IMR-90 (cell line): ENCODE measurements at regions not wholly inside any gene's neighbourhood (a gene's known extent, or its start where the extent isn't known, plus 50 kb on each side); places are given as distances from the start of the nearest gene placed in this dataset.

ENCODE experiments used
- ATAC-seq: fragments of 200-7000 bp; cut with Tn5 transposase; 2 replicates; pipeline ENCODE4 v1.9.1; 2020; ENCODE audit warnings: low read depth, mild to moderate bottlenecking, moderate library complexity
- BruUV-seq: library from RNA; stranded (reverse); fragments of 400-500 nt; replicated peaks from 2 replicates; lab custom pipeline; 2021; lab: Mats Ljungman, UMichigan
- CTCF ChIA-PET: fragments of 300-600 bp; formaldehyde crosslinking; extraction: SDS; loops from one replicate; lab custom pipeline; 2021; ENCODE audit warnings: antibody characterized with exemption; lab: Yijun Ruan, JAX
- POLR2A ChIA-PET: fragments of 300-600 bp; sonication (Branson Sonifier 250); formaldehyde crosslinking; loops from one replicate; lab custom pipeline; 2022; ENCODE audit warnings: antibody characterized with exemption; ENCODE audit not compliant: unreplicated experiment; lab: Charles Lee
- DNase-seq: peaks from one replicate; pipeline ENCODE4 v3.0.0; 2013
- H2AFZ ChIP-seq: replicated peaks from 2 replicates; pipeline ENCODE3; 2013; ENCODE audit warnings: low read length, mild to moderate bottlenecking; ENCODE audit not compliant: poor library complexity
- H2AK5ac ChIP-seq: 2 replicates; pipeline ENCODE4 v1.6.1; 2013; ENCODE audit warnings: low read depth, low read length, inconsistent platforms
- H2AK9ac ChIP-seq: replicated peaks from 2 replicates; pipeline ENCODE3; 2013; ENCODE audit warnings: mild to moderate bottlenecking, low read depth, low read length, moderate library complexity; ENCODE audit not compliant: poor library complexity
- H2BK120ac ChIP-seq: 2 replicates; pipeline ENCODE4 v1.6.1; 2013; ENCODE audit warnings: low read depth, low read length, inconsistent platforms
- H2BK15ac ChIP-seq: 3 replicates; pipeline ENCODE4 v1.6.1; 2013; ENCODE audit warnings: low read depth, low read length, inconsistent platforms
- H2BK20ac ChIP-seq: 2 replicates; pipeline ENCODE4 v1.6.1; 2013; ENCODE audit warnings: low read depth, mild to moderate bottlenecking, inconsistent platforms, low read length, moderate library complexity
- H2BK5ac ChIP-seq: 2 replicates; pipeline ENCODE4 v1.6.1; 2013; ENCODE audit warnings: mild to moderate bottlenecking, low read depth, low read length, inconsistent platforms; ENCODE audit not compliant: poor library complexity, severe bottlenecking
- H3K14ac ChIP-seq: replicated peaks from 2 replicates; pipeline ENCODE4 v1.6.1; 2013; ENCODE audit warnings: low read depth, low read length, inconsistent platforms
- H3K18ac ChIP-seq: 2 replicates; pipeline ENCODE4 v1.6.1; 2013; ENCODE audit warnings: low read depth, low read length, control low read depth
- H3K23ac ChIP-seq: 2 replicates; pipeline ENCODE4 v1.6.1; 2013; ENCODE audit warnings: low read depth, low read length, inconsistent platforms
- H3K27ac ChIP-seq: 2 replicates; pipeline ENCODE4 v1.5.1; 2013; ENCODE audit warnings: mild to moderate bottlenecking, control low read depth, low read length; ENCODE audit not compliant: insufficient read depth
- H3K27me3 ChIP-seq: 2 replicates; pipeline ENCODE4 v1.6.1; 2013; ENCODE audit warnings: low read length; ENCODE audit not compliant: control insufficient read depth, insufficient read depth
- H3K36me3 ChIP-seq: 2 replicates; pipeline ENCODE4 v1.6.1; 2013; ENCODE audit warnings: low read length, mixed read lengths; ENCODE audit not compliant: control insufficient read depth, insufficient read depth
- H3K4ac ChIP-seq: 2 replicates; pipeline ENCODE4 v1.6.1; 2013; ENCODE audit warnings: low read depth, low read length, inconsistent platforms
- H3K4me1 ChIP-seq: 2 replicates; pipeline ENCODE4 v1.6.1; 2013; ENCODE audit warnings: low read length, mixed read lengths; ENCODE audit not compliant: control insufficient read depth, insufficient read depth
- H3K4me2 ChIP-seq: 2 replicates; pipeline ENCODE4 v1.6.1; 2013; ENCODE audit warnings: low read depth, mild to moderate bottlenecking, control low read depth, low read length, moderate library complexity
- H3K4me3 ChIP-seq: 2 replicates; pipeline ENCODE4 v1.5.1; 2013; ENCODE audit warnings: low read depth, mild to moderate bottlenecking, control low read depth, low read length, moderate library complexity; ENCODE audit not compliant: insufficient read depth
- H3K56ac ChIP-seq: 2 replicates; pipeline ENCODE4 v1.6.1; 2013; ENCODE audit warnings: low read length, inconsistent platforms; ENCODE audit not compliant: insufficient read depth; ENCODE audit errors: extremely low read depth
- H3K79me1 ChIP-seq, 2 experiments: 2 replicates each; pipeline ENCODE4 v1.6.1; 2013; ENCODE audit warnings: low read length in 2 of 2, inconsistent platforms in 1 of 2, low read depth in 1 of 2
- H3K9ac ChIP-seq: 2 replicates; pipeline ENCODE4 v1.6.1; 2013; ENCODE audit warnings: low read depth, low read length, control low read depth
- H3K9me1 ChIP-seq: 2 replicates; pipeline ENCODE4 v1.6.1; 2013; ENCODE audit warnings: low read length, inconsistent platforms; ENCODE audit not compliant: insufficient read depth
- H3K9me3 ChIP-seq: 2 replicates; pipeline ENCODE4 v1.6.1; 2013; ENCODE audit warnings: low read length; ENCODE audit not compliant: control insufficient read depth, insufficient read depth
- H4K20me1 ChIP-seq: 2 replicates; pipeline ENCODE4 v1.6.1; 2013; ENCODE audit warnings: low read length, inconsistent platforms; ENCODE audit not compliant: insufficient read depth
- H4K5ac ChIP-seq: 2 replicates; pipeline ENCODE4 v1.6.1; 2013; ENCODE audit warnings: mild to moderate bottlenecking, low read depth, low read length, control low read depth
- H4K8ac ChIP-seq, 2 experiments: 2 replicates each; pipeline ENCODE4 v1.6.1; 2013; ENCODE audit warnings: low read depth in 2 of 2, low read length in 2 of 2, control low read depth in 1 of 2, inconsistent platforms in 1 of 2
- H4K91ac ChIP-seq: 2 replicates; pipeline ENCODE4 v1.6.1; 2013; ENCODE audit warnings: low read depth, low read length, inconsistent platforms; ENCODE audit not compliant: insufficient read depth
- BHLHE40 ChIP-seq: fragments of 150-350 bp; IDR thresholded peaks from 2 replicates; pipeline ENCODE4 v1.6.1; 2016; ENCODE audit warnings: mild to moderate bottlenecking, low read depth, low read length
- CEBPB ChIP-seq: IDR thresholded peaks from 2 replicates; pipeline ENCODE4 v1.6.1; 2012; ENCODE audit warnings: low read depth, low read length, improper control_type of control experiment
- CHD1 ChIP-seq: IDR thresholded peaks from 2 replicates; pipeline ENCODE4 v1.6.1; 2012; ENCODE audit warnings: low read depth, low read length, improper control_type of control experiment
- FOS ChIP-seq: fragments of 150-350 bp; IDR thresholded peaks from 2 replicates; pipeline ENCODE4 v1.6.1; 2016; ENCODE audit warnings: low read depth, low read length
- MAFK ChIP-seq: IDR thresholded peaks from 2 replicates; pipeline ENCODE4 v1.6.1; 2012; ENCODE audit warnings: low read depth, low read length, improper control_type of control experiment
- MAZ ChIP-seq: IDR thresholded peaks from 2 replicates; pipeline ENCODE4 v1.6.1; 2012; ENCODE audit warnings: low read depth, mild to moderate bottlenecking, low read length, improper control_type of control experiment, moderate library complexity, borderline replicate concordance
- MXI1 ChIP-seq: IDR thresholded peaks from 2 replicates; pipeline ENCODE4 v1.6.1; 2012; ENCODE audit warnings: low read depth, mild to moderate bottlenecking, low read length, moderate library complexity, borderline replicate concordance
- NFE2L2 ChIP-seq: fragments of 150-350 bp; IDR thresholded peaks from 2 replicates; pipeline ENCODE4 v1.6.1; 2016; ENCODE audit warnings: low read depth, mild to moderate bottlenecking, low read length
- POLR2A ChIP-seq: IDR thresholded peaks from 2 replicates; pipeline ENCODE4 v1.6.1; 2012; ENCODE audit warnings: mild to moderate bottlenecking, low read depth, low read length
- RAD21 ChIP-seq: IDR thresholded peaks from 2 replicates; pipeline ENCODE4 v1.6.1; 2012; ENCODE audit warnings: low read length, improper control_type of control experiment
- RCOR1 ChIP-seq: IDR thresholded peaks from 2 replicates; pipeline ENCODE4 v1.6.1; 2012; ENCODE audit warnings: mild to moderate bottlenecking, low read length, improper control_type of control experiment; ENCODE audit not compliant: insufficient replicate concordance
- RFX5 ChIP-seq: IDR thresholded peaks from 2 replicates; pipeline ENCODE4 v1.8.0; 2012; ENCODE audit warnings: low read depth, mild to moderate bottlenecking, low read length, moderate library complexity
- SMC3 ChIP-seq: fragments of 150-350 bp; IDR thresholded peaks from 2 replicates; pipeline ENCODE4 v1.6.1; 2016; ENCODE audit warnings: low read depth, mild to moderate bottlenecking, antibody characterized with exemption, low read length, moderate library complexity
- USF2 ChIP-seq: fragments of 150-350 bp; IDR thresholded peaks from 2 replicates; pipeline ENCODE4 v1.6.1; 2017; ENCODE audit warnings: mild to moderate bottlenecking, antibody characterized with exemption, low read length, low read depth
- WGBS, 2 experiments: methylation state at CpG; one replicate each; pipeline versions ENCODE4 v1.1.5 to v1.1.7; 2013; ENCODE audit warnings: missing lambda C conversion rate in 2 of 2; ENCODE audit not compliant: insufficient read length in 1 of 2; ENCODE audit errors: extremely low coverage in 2 of 2; 5-methylcytosine and 5-hydroxymethylcytosine counted together
- dilution Hi-C: fragments of 300-500 bp; cut with HindIII; formaldehyde crosslinking; loops from one replicate; pipeline ENCODE4 v1.14.3; 2018; ENCODE audit warnings: low sequenced_read_pairs; ENCODE audit not compliant: unreplicated experiment
- in situ Hi-C: fragments of 300-500 bp; cut with MboI; formaldehyde crosslinking; loops from 3 replicates; pipeline ENCODE4 v1.14.3; 2019; ENCODE audit warnings: low sequenced_read_pairs, inconsistent platforms, mixed read lengths
- intact Hi-C: fragments of 100-400 bp; cut with micrococcal nuclease; formaldehyde crosslinking; loops from 2 replicates; pipeline ENCODE4 v1.10.0; 2022
- TF ChIP-seq, protein P1 (sequence below): conservative IDR thresholded peaks from 2 replicates; pipeline ENCODE4 v1.5.1; 2012; ENCODE audit warnings: mild to moderate bottlenecking, low read depth, low read length, improper control_type of control experiment
- TF ChIP-seq, protein P2 (sequence below): fragments of 150-350 bp; IDR thresholded peaks from 2 replicates; pipeline ENCODE4 v1.6.1; 2016; ENCODE audit warnings: low read depth, mild to moderate bottlenecking, low read length, moderate library complexity, borderline replicate concordance

DNA sequence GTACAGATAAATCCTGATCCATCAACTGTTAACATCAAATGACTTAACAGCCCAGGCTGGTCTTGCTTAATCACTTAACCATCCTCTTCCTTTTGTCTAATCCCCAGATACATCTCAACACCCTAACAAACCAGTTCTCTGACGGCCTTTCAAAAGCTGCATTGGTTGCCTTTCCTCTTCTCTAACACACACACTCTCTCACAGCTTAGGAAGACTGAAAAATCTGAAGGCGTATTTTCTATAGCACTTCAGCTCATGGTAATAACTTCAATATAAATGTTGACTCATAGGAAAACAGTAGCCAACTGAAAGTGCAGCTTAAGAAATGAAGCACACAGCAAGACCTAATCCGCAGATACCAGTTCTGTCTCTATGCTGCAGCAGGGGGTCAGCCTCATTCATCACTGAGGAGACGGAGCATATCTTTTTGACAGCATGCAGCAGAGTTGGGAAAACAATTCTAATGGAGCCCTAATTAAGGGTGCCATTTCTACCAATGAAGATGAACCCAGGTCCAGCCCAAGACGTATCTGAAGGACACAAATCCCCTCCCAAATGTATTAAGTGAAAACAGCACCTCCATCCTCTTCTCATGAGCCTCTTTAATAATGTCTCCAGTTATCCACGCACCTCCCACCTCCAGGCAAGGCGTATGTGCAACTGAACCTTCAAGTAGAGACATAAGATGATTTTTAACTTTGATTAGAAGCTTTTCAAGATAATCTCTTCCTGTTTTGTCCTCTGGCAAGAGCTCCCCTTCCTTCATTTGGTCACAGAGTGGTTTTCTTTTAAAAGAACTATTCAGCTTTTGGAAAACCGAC lies 211.7 kb upstream of the NFE2L3 start:
- H3K27ac ChIP-seq = no peak overlapping the region
- H3K27me3 ChIP-seq = peaks cover 3% of the 10 kb centered on the region
- WGBS, 2 experiments = 11% methylated on average over 2 of the region's 8 CpGs; no CpG with 5 or more reads in 1 of the 2 experiments
- no peak overlapping the region for H3K18ac ChIP-seq
- no peak for TF ChIP-seq SMC3
- no peak for TF ChIP-seq MAFK
- no peak for TF ChIP-seq CHD1
- TF ChIP-seq, protein P1, sequence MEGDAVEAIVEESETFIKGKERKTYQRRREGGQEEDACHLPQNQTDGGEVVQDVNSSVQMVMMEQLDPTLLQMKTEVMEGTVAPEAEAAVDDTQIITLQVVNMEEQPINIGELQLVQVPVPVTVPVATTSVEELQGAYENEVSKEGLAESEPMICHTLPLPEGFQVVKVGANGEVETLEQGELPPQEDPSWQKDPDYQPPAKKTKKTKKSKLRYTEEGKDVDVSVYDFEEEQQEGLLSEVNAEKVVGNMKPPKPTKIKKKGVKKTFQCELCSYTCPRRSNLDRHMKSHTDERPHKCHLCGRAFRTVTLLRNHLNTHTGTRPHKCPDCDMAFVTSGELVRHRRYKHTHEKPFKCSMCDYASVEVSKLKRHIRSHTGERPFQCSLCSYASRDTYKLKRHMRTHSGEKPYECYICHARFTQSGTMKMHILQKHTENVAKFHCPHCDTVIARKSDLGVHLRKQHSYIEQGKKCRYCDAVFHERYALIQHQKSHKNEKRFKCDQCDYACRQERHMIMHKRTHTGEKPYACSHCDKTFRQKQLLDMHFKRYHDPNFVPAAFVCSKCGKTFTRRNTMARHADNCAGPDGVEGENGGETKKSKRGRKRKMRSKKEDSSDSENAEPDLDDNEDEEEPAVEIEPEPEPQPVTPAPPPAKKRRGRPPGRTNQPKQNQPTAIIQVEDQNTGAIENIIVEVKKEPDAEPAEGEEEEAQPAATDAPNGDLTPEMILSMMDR = no peak
- TF ChIP-seq FOS = no peak
- no peak for TF ChIP-seq BHLHE40
- no peak for TF ChIP-seq USF2
- no peak for TF ChIP-seq MXI1
- TF ChIP-seq CEBPB = no peak
- no peak for TF ChIP-seq POLR2A
- no peak for TF ChIP-seq MAZ
- TF ChIP-seq NFE2L2 = no peak
- no peak for TF ChIP-seq RAD21
- TF ChIP-seq, protein P2, sequence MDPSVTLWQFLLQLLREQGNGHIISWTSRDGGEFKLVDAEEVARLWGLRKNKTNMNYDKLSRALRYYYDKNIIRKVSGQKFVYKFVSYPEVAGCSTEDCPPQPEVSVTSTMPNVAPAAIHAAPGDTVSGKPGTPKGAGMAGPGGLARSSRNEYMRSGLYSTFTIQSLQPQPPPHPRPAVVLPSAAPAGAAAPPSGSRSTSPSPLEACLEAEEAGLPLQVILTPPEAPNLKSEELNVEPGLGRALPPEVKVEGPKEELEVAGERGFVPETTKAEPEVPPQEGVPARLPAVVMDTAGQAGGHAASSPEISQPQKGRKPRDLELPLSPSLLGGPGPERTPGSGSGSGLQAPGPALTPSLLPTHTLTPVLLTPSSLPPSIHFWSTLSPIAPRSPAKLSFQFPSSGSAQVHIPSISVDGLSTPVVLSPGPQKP = no peak
- TF ChIP-seq RCOR1 = no peak
- no peak for TF ChIP-seq RFX5
- H2AK9ac ChIP-seq = no peak overlapping the region
- H4K20me1 ChIP-seq = no peaks in the 10 kb centered on the region
- no peak overlapping the region for H2BK15ac ChIP-seq
- no peaks in the 10 kb centered on the region for H3K79me1 ChIP-seq
- POLR2A ChIA-PET = no interaction called here
- H3K4me1 ChIP-seq = no peaks in the 10 kb centered on the region
- H3K56ac ChIP-seq = no peak overlapping the region
- no peak overlapping the region for H3K4me2 ChIP-seq
- dilution Hi-C loops = no loop called here
- in situ Hi-C loops = no loop called here
- no peaks in the 10 kb centered on the region for H3K9me1 ChIP-seq
- H4K91ac ChIP-seq = no peak overlapping the region
- H3K4me3 ChIP-seq = no peak overlapping the region
- no peak overlapping the region for H3K9ac ChIP-seq
- H4K8ac ChIP-seq = no peak overlapping the region
- no peak for ATAC-seq
- intact Hi-C loops = no loop called here
- no peak overlapping the region for H2BK120ac ChIP-seq
- no peak overlapping the region for H3K4ac ChIP-seq
- no peak overlapping the region for H2BK5ac ChIP-seq
- H3K23ac ChIP-seq = no peak overlapping the region
- no peak overlapping the region for H2AFZ ChIP-seq
- no TSS peak for BruUV-seq
- no peak overlapping the region for H2AK5ac ChIP-seq
- no peak overlapping the region for H4K5ac ChIP-seq
- DNase-seq = no peak
- H3K14ac ChIP-seq = no peak overlapping the region
- no peak overlapping the region for H2BK20ac ChIP-seq
- H3K9me3 ChIP-seq = no peaks in the 10 kb centered on the region
- CTCF ChIA-PET = no interaction called here
- H3K36me3 ChIP-seq = no peaks in the 10 kb centered on the region
